ENCODE measurements at regions not wholly inside any gene's neighbourhood (a gene's known extent, or its start where the extent isn't known, plus 50 kb on each side); places are given as distances from the start of the nearest gene placed in this dataset.

- Histone ChIP-seq H3K4me1 (ENCODE audit: control insufficient read depth in 3 of 3, insufficient read depth in 2 of 3, low read depth in 1 of 3, low read length in 2 of 3) (peaks cover 0 to 2% (median 0%) of the 10 kb centered on the region in 3 donors), H3K27me3 (ENCODE audit: control insufficient read depth in 3 of 3, insufficient read depth in 3 of 3, low read length in 3 of 3) (peaks cover 0 to 5% (median 0%) of the 10 kb centered on the region in 3 donors), H3K4me3 (ENCODE audit: low read depth in 1 of 3, low read length in 3 of 3) (no peak overlapping the region), H3K27ac (ENCODE audit: low read depth in 1 of 3, low read length in 2 of 3) (no peak overlapping the region), H3K9me3 (ENCODE audit: control insufficient read depth in 2 of 2, insufficient read depth in 1 of 2, low read depth in 1 of 2, low read length in 1 of 2) (no peaks in the 10 kb centered on the region), H3K36me3 (ENCODE audit: control insufficient read depth in 3 of 3, insufficient read depth in 2 of 3, low read depth in 1 of 3, low read length in 3 of 3) (peaks cover 0 to 1% (median 0%) of the 10 kb centered on the region in 3 donors)
- FAIRE-seq: no peak
- DNase-seq: peak; percentile 62 to 84
- 10 to 48% (median 14%) methylated on average over 5 of the region's 5 CpGs for WGBS, 3 donors
Measured at GRCh38 chr15:69782809-69783208, 314.9 kb downstream of the TLE3 start.

- DNase-seq (no peak), FAIRE-seq (no peak)
- no peaks in the 10 kb centered on the region for H3K9me3 ChIP-seq (ENCODE audit: control insufficient read depth in 2 of 2, insufficient read depth in 1 of 2, low read depth in 1 of 2, low read length in 1 of 2)
- H3K4me1 ChIP-seq (ENCODE audit: control insufficient read depth in 3 of 3, insufficient read depth in 2 of 3, low read depth in 1 of 3, low read length in 2 of 3): peaks cover 0 to 2% (median 0%) of the 10 kb centered on the region in 3 donors
- peaks cover 0 to 5% (median 0%) of the 10 kb centered on the region in 3 donors for H3K27me3 ChIP-seq (ENCODE audit: control insufficient read depth in 3 of 3, insufficient read depth in 3 of 3, low read length in 3 of 3)
- peaks cover 0 to 2% (median 0%) of the 10 kb centered on the region in 3 donors for H3K36me3 ChIP-seq (ENCODE audit: control insufficient read depth in 3 of 3, insufficient read depth in 2 of 3, low read depth in 1 of 3, low read length in 3 of 3)
- H3K4me3 ChIP-seq (ENCODE audit: low read depth in 1 of 3, low read length in 3 of 3): no peak overlapping the region
- 18 to 62% (median 42%) methylated on average over 9 of the region's 9 CpGs for WGBS, 3 donors
- no peak overlapping the region for H3K27ac ChIP-seq (ENCODE audit: low read depth in 1 of 3, low read length in 2 of 3)
Measured at GRCh38 chr15:69783211-69783610, 314.5 kb downstream of the TLE3 start.

GRCh38 chr15:69784798-69785566 lies 312.7 kb downstream of the TLE3 start:
- Histone ChIP-seq H3K9me3 (ENCODE audit: control insufficient read depth in 2 of 2, insufficient read depth in 1 of 2, low read depth in 1 of 2, low read length in 1 of 2) (no peaks in the 10 kb centered on the region), H3K36me3 (ENCODE audit: control insufficient read depth in 3 of 3, insufficient read depth in 2 of 3, low read depth in 1 of 3, low read length in 3 of 3) (peaks cover 0 to 2% (median 0%) of the 10 kb centered on the region in 3 donors), H3K27ac (ENCODE audit: low read depth in 1 of 3, low read length in 2 of 3) (no peak overlapping the region), H3K4me1 (ENCODE audit: control insufficient read depth in 3 of 3, insufficient read depth in 2 of 3, low read depth in 1 of 3, low read length in 2 of 3) (peaks cover 0 to 2% (median 0%) of the 10 kb centered on the region in 3 donors), H3K27me3 (ENCODE audit: control insufficient read depth in 3 of 3, insufficient read depth in 3 of 3, low read length in 3 of 3) (peaks cover 0 to 5% (median 0%) of the 10 kb centered on the region in 3 donors), H3K4me3 (ENCODE audit: low read depth in 1 of 3, low read length in 3 of 3) (no peak overlapping the region)
- DNase-seq (no peak), FAIRE-seq (no peak)
- WGBS, 3 donors: 84 to 91% (median 88%) methylated on average over 5 of the region's 5 CpGs

GRCh38 chr15:69786136-69786701 lies 311.5 kb downstream of the TLE3 start:
- FAIRE-seq: no peak
- Histone ChIP-seq H3K27ac (ENCODE audit: low read depth in 1 of 3, low read length in 2 of 3) (no peak overlapping the region), H3K27me3 (ENCODE audit: control insufficient read depth in 3 of 3, insufficient read depth in 3 of 3, low read length in 3 of 3) (peaks cover 0 to 5% (median 3%) of the 10 kb centered on the region in 3 donors), H3K9me3 (ENCODE audit: control insufficient read depth in 2 of 2, insufficient read depth in 1 of 2, low read depth in 1 of 2, low read length in 1 of 2) (peaks cover 0 to 3% of the 10 kb centered on the region in 2 donors), H3K4me1 (ENCODE audit: control insufficient read depth in 3 of 3, insufficient read depth in 2 of 3, low read depth in 1 of 3, low read length in 2 of 3) (peaks cover 0 to 2% (median 0%) of the 10 kb centered on the region in 3 donors), H3K4me3 (ENCODE audit: low read depth in 1 of 3, low read length in 3 of 3) (no peak overlapping the region), H3K36me3 (ENCODE audit: control insufficient read depth in 3 of 3, insufficient read depth in 2 of 3, low read depth in 1 of 3, low read length in 3 of 3) (peaks cover 0 to 2% (median 0%) of the 10 kb centered on the region in 3 donors)
- 80 to 87% (median 80%) methylated on average over 9 of the region's 9 CpGs for WGBS, 3 donors
- no peak for DNase-seq

DNA sequence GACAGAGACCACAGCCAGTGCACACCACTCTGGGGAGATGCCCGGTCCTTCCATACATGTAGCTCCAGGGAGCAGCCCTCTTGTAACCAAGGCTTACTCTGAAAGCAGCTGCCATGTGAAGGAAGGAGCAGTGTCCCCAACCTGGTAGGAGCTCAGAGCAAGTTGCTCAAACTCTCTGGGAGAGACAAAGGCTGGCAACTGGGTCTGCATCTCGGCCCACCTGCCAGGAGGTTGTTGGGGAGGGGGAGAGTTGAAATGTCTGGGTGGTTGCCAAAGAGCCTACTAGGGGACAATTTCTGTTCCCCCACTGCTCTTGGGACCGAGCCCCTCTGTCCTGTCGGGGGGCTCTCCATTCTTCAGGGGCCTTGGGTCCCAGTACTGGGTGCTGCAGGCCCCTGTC lies 309.9 kb downstream of the TLE3 start:
- FAIRE-seq (no peak), DNase-seq (no peak)
- Histone ChIP-seq H3K27me3 (ENCODE audit: control insufficient read depth in 3 of 3, insufficient read depth in 3 of 3, low read length in 3 of 3) (peaks cover 0 to 5% (median 5%) of the 10 kb centered on the region in 3 donors), H3K4me3 (ENCODE audit: low read depth in 1 of 3, low read length in 3 of 3) (no peak overlapping the region), H3K36me3 (ENCODE audit: control insufficient read depth in 3 of 3, insufficient read depth in 2 of 3, low read depth in 1 of 3, low read length in 3 of 3) (peaks cover 0 to 2% (median 0%) of the 10 kb centered on the region in 3 donors), H3K4me1 (ENCODE audit: control insufficient read depth in 3 of 3, insufficient read depth in 2 of 3, low read depth in 1 of 3, low read length in 2 of 3) (peaks cover 0 to 2% (median 0%) of the 10 kb centered on the region in 3 donors), H3K9me3 (ENCODE audit: control insufficient read depth in 2 of 2, insufficient read depth in 1 of 2, low read depth in 1 of 2, low read length in 1 of 2) (peaks cover 0 to 9% of the 10 kb centered on the region in 2 donors), H3K27ac (ENCODE audit: low read depth in 1 of 3, low read length in 2 of 3) (no peak overlapping the region)
- 93 to 100% (median 95%) methylated on average over 3 to 4 of the region's 4 CpGs for WGBS, 3 donors

DNA sequence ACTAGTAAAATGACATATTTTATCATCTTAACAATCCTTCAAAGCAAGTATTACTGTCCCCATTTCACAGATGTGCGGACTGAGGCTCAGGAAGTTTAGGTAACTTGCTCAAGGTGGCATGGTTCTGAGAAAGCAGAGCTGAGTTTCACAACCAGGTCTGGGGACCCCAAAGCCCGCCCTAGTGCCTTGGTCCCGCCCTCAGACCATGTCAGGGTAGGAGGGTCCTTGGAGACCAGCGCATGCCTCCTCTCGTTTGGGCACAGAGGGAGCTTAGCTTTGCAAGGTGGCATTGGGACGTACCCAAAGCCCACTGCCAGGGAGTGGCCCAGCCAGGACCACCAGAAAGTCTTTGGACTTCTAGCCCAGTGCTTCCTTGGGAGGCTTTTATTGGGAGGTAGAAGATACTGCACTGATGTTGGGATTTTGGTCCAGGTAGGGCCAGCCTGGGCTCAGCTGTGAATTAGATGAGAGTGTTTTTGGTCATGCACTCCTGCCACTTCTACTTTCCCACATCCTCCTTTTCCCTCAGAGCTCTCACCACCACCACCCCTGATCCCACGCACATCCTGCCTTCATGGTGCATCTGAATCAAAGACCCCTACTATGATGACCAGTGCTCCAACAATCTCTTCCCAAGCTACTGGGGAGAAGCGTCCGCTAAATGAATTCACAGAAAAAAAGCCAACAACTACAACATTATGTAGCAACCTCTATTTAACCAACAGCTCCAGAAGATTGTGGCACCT lies 307.9 kb downstream of the TLE3 start:
- WGBS, 3 donors: 82 to 88% (median 87%) methylated on average over 9 of the region's 9 CpGs
- DNase-seq: no peak
- peaks cover 0 to 9% of the 10 kb centered on the region in 2 donors for H3K9me3 ChIP-seq (ENCODE audit: control insufficient read depth in 2 of 2, insufficient read depth in 1 of 2, low read depth in 1 of 2, low read length in 1 of 2)
- no peak for FAIRE-seq
- H3K4me1 ChIP-seq (ENCODE audit: control insufficient read depth in 3 of 3, insufficient read depth in 2 of 3, low read depth in 1 of 3, low read length in 2 of 3): peaks cover 0 to 10% (median 0%) of the 10 kb centered on the region in 3 donors
- H3K27me3 ChIP-seq (ENCODE audit: control insufficient read depth in 3 of 3, insufficient read depth in 3 of 3, low read length in 3 of 3): peaks cover 0 to 5% (median 5%) of the 10 kb centered on the region in 3 donors
- H3K4me3 ChIP-seq (ENCODE audit: low read depth in 1 of 3, low read length in 3 of 3): no peak overlapping the region
- peaks cover 0 to 2% (median 0%) of the 10 kb centered on the region in 3 donors for H3K36me3 ChIP-seq (ENCODE audit: control insufficient read depth in 3 of 3, insufficient read depth in 2 of 3, low read depth in 1 of 3, low read length in 3 of 3)
- no peak overlapping the region for H3K27ac ChIP-seq (ENCODE audit: low read depth in 1 of 3, low read length in 2 of 3)

DNA sequence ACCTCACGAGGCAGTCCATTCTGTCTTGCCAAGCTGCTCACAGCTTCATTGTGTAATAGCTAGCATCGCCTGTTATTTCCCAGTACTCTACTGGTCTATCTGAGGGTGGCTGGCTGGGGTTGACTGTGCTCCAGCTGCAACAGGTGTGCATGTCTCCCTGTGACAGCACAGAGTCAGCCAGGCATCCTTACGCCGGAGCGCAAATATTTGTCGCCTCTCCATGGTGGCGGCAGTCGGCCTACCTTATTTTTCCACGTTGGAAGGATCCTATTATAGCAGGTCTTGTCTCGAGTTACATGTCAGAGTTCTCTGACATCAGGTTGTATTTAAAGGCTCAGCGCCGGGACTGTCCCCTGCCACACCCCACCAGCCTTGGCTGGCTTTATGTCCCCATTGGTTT lies 307.1 kb downstream of the TLE3 start:
- peaks cover 0 to 9% of the 10 kb centered on the region in 2 donors for H3K9me3 ChIP-seq (ENCODE audit: control insufficient read depth in 2 of 2, insufficient read depth in 1 of 2, low read depth in 1 of 2, low read length in 1 of 2)
- no peak overlapping the region for H3K27ac ChIP-seq (ENCODE audit: low read depth in 1 of 3, low read length in 2 of 3)
- H3K36me3 ChIP-seq (ENCODE audit: control insufficient read depth in 3 of 3, insufficient read depth in 2 of 3, low read depth in 1 of 3, low read length in 3 of 3): peaks cover 0 to 2% (median 0%) of the 10 kb centered on the region in 3 donors
- 88 to 97% (median 94%) methylated on average over 12 of the region's 12 CpGs for WGBS, 3 donors
- DNase-seq (no peak), FAIRE-seq (no peak)
- peaks cover 0 to 10% (median 0%) of the 10 kb centered on the region in 3 donors for H3K4me1 ChIP-seq (ENCODE audit: control insufficient read depth in 3 of 3, insufficient read depth in 2 of 3, low read depth in 1 of 3, low read length in 2 of 3)
- peaks cover 0 to 5% (median 5%) of the 10 kb centered on the region in 3 donors for H3K27me3 ChIP-seq (ENCODE audit: control insufficient read depth in 3 of 3, insufficient read depth in 3 of 3, low read length in 3 of 3)
- no peak overlapping the region for H3K4me3 ChIP-seq (ENCODE audit: low read depth in 1 of 3, low read length in 3 of 3)

DNA sequence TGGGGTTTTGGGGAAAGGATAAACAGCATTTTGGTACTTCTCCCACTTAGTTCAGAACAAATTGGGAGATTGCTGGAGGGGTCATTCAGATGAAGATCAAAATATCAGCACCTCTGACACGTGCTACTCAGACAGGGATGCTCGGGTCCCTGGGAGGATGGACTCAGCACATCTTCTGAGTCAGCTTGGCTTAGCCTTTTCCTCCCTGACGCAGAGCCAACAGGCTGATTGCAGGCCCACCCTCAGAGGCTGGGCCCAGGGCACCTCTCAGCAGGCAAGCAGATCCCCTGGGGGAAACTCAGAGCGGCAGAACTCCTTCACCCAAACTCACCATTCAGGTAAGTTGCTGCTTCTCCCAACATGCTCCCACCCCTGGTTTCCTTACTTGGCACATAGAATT lies 304.9 kb downstream of the TLE3 start:
- Histone ChIP-seq H3K27me3 (ENCODE audit: control insufficient read depth in 3 of 3, insufficient read depth in 3 of 3, low read length in 3 of 3) (peaks cover 0 to 5% (median 0%) of the 10 kb centered on the region in 3 donors), H3K4me1 (ENCODE audit: control insufficient read depth in 3 of 3, insufficient read depth in 2 of 3, low read depth in 1 of 3, low read length in 2 of 3) (peaks cover 0 to 10% (median 0%) of the 10 kb centered on the region in 3 donors), H3K9me3 (ENCODE audit: control insufficient read depth in 2 of 2, insufficient read depth in 1 of 2, low read depth in 1 of 2, low read length in 1 of 2) (peaks cover 0 to 9% of the 10 kb centered on the region in 2 donors), H3K36me3 (ENCODE audit: control insufficient read depth in 3 of 3, insufficient read depth in 2 of 3, low read depth in 1 of 3, low read length in 3 of 3) (peaks cover 0 to 1% (median 0%) of the 10 kb centered on the region in 3 donors), H3K27ac (ENCODE audit: low read depth in 1 of 3, low read length in 2 of 3) (no peak overlapping the region), H3K4me3 (ENCODE audit: low read depth in 1 of 3, low read length in 3 of 3) (no peak overlapping the region)
- 88 to 99% (median 93%) methylated on average over 4 of the region's 4 CpGs for WGBS, 3 donors
- no peak for FAIRE-seq
- no peak for DNase-seq

All from small intestine (tissue), 7 donors.